ENCODE measurements at regions not wholly inside any gene's neighbourhood (a gene's known extent, or its start where the extent isn't known, plus 50 kb on each side); places are given as distances from the start of the nearest gene placed in this dataset.

DNA sequence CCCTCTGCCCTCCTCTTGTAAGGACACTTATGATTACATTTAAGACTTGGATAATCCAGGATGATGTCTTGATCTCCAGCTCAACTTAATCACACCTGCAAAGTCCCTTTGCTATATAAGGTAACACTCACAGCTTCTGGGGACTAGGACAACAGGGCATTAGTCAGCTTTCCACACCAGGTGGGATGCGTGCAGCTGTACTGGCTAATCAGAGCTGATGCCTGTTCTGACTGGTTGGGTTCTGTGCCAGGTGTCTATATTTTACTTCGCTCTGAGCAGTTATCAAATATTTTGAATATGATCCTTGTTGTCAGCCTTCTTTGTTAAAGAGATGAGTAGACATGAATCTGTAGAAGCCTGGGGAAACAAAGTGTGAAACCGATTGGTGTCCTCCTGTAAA lies 115.5 kb upstream of the ATP8B1 start:
- TF ChIP-seq, protein P1, sequence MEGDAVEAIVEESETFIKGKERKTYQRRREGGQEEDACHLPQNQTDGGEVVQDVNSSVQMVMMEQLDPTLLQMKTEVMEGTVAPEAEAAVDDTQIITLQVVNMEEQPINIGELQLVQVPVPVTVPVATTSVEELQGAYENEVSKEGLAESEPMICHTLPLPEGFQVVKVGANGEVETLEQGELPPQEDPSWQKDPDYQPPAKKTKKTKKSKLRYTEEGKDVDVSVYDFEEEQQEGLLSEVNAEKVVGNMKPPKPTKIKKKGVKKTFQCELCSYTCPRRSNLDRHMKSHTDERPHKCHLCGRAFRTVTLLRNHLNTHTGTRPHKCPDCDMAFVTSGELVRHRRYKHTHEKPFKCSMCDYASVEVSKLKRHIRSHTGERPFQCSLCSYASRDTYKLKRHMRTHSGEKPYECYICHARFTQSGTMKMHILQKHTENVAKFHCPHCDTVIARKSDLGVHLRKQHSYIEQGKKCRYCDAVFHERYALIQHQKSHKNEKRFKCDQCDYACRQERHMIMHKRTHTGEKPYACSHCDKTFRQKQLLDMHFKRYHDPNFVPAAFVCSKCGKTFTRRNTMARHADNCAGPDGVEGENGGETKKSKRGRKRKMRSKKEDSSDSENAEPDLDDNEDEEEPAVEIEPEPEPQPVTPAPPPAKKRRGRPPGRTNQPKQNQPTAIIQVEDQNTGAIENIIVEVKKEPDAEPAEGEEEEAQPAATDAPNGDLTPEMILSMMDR (IDR thresholded peaks at IDR 0.05): no peak
- no peak for TF ChIP-seq ZFX (IDR thresholded peaks at IDR 0.05; ENCODE audit: borderline replicate concordance)
- H3K27ac ChIP-seq: no peak overlapping the region

DNA sequence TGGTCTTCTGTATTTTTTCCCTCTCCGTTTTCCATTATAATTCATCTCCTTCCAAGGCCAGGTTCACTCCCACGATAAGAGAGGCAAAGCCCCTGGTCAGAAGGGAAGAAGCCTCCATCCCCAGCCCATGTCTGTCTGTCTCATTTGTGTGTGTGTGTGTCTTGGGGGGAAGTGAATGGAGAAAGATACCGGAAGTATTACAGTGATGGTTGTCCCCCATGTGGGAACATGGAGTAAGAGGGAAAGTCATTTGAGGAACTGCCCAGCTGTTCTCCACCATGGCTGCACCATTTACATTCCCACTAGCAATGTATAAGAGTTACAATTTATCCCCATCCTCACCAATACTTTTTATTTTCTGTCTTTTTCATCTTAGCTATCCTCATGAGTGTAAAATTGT lies 113.6 kb upstream of the ATP8B1 start:
- H3K27ac ChIP-seq: no peak overlapping the region
- TF ChIP-seq ZFX (IDR thresholded peaks at IDR 0.05; ENCODE audit: borderline replicate concordance): no peak
- TF ChIP-seq, protein P1 (IDR thresholded peaks at IDR 0.05): no peak

DNA sequence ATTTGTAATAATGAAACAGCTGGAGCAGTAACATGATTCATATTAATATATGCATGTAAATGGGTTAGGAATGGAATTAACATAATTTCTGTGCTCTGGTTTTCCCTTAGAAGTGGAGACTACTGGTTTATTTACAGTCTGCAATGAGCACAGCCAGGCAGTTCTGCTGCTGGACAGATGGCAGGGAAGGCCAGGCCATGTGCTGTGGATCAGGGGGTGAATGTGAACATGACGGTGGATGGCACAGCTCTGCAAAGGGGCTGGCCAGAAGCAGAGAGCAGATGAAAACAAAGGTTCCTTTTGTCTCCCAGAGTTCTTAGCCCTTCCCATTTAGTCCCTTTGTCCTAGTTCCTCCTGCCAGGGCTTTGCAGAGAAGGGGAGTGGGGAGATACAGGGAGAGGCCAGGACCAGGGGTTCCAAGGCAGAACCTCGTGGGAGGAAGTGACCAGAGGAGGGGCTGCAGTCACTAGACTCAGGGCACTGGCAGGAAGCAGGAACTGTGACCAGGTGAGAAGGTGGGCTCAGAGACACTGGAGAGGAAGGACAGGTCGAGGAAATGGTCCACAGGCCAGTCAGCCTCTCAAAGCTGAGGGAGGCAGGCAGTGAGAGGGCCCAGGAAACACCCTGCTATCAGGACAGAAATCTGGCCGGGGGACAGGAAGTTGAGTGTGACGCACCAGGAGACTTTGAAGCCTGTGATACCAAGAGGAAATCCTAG lies 112.9 kb upstream of the ATP8B1 start:
- no peak overlapping the region for H3K27ac ChIP-seq
- TF ChIP-seq, protein P1 (IDR thresholded peaks at IDR 0.05): no peak
- TF ChIP-seq ZFX (IDR thresholded peaks at IDR 0.05; ENCODE audit: borderline replicate concordance): no peak

DNA sequence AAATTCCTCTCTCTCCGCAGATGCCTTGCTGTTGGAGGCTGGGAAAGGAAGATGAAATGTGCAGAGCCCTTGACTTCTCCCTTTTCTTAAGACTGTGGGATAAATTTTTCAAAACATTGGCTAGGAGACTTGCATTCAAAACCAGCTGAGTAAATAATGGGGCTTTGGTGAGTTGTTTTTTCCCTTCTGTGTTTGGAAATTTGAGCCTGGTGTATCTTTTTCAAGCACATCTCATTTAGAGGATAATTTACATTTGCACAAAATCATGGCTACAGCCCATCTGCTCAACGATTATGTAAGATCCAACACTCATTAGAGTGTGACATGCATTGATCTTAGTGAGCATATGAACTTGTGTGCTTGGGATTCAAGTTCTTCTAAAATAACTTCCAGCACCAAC lies 112.1 kb upstream of the ATP8B1 start:
- no peak for TF ChIP-seq ZFX (IDR thresholded peaks at IDR 0.05; ENCODE audit: borderline replicate concordance)
- TF ChIP-seq, protein P1 (IDR thresholded peaks at IDR 0.05): no peak
- no peak overlapping the region for H3K27ac ChIP-seq

DNA sequence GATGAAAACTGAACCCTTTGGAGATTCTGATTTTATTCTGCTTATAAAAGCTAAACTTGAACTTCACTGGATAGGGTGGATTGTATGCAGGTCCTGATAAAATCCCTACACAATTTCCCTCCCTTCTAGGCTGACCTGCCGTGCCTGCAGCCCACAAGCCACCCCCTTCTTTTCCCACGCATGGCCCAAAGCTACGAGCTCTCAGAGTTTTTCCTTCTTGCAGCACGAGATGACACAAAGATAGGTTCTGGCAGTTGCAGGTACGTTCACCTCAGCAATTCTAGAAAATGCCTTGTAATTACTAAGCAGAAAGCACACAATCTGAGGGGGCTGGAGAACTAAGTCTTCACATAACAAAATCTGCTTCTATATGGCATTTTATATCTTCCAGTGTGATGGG lies 110.6 kb upstream of the ATP8B1 start:
- no peak for TF ChIP-seq ZFX (IDR thresholded peaks at IDR 0.05; ENCODE audit: borderline replicate concordance)
- TF ChIP-seq, protein P1 (IDR thresholded peaks at IDR 0.05): no peak
- H3K27ac ChIP-seq: no peak overlapping the region

DNA sequence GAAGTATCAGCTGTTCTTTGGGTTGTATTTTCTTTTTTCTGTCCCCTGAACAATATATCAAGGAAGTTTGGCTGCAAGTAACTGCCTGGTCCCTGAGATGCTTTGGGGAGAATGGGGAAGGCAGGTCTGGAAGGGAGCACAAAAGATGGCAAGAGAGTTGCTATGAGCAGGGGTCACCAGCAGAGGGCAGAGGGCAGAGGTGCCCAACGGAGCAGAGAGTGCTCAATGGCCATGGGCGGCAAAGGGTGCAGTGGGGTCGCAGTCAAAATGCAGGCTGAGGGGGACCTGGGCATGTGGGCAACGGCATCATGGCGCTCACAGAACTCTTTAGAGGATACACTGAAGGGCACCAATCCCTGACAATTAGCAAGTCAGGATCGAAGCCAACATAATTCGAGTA lies 107.7 kb upstream of the ATP8B1 start:
- TF ChIP-seq ZFX (IDR thresholded peaks at IDR 0.05; ENCODE audit: borderline replicate concordance): no peak
- TF ChIP-seq, protein P1 (IDR thresholded peaks at IDR 0.05): peak; percentile 73

DNA sequence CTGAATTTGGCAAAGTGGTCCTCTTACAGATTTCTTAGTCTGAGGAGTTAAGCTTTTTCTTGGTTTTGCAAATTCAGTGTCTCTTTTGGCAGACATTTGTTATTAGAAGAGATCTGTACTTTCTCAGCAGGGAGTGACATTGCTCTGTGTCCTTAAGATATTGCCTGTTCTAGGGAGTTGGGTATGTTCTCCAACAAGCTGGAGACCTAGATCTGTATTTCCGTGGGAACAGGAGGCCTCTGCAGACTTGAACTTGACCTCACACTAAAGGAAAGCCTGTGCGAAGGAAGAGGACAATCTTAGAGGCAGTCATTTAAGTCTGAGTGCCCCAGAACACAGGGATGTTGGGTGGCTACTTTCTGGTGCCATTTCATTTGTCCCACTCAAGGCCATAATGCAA lies 107.0 kb upstream of the ATP8B1 start:
- TF ChIP-seq, protein P1 (IDR thresholded peaks at IDR 0.05): no peak
- no peak for TF ChIP-seq ZFX (IDR thresholded peaks at IDR 0.05; ENCODE audit: borderline replicate concordance)
- H3K27ac ChIP-seq: no peak overlapping the region

More for the DNA sequence above, 107.7 kb upstream of the ATP8B1 start:
- H3K27ac ChIP-seq: no peak overlapping the region

Data from 22Rv1 (cell line).